ENCODE measurements at regions not wholly inside any gene's neighbourhood (a gene's known extent, or its start where the extent isn't known, plus 50 kb on each side); places are given as distances from the start of the nearest gene placed in this dataset.

DNA sequence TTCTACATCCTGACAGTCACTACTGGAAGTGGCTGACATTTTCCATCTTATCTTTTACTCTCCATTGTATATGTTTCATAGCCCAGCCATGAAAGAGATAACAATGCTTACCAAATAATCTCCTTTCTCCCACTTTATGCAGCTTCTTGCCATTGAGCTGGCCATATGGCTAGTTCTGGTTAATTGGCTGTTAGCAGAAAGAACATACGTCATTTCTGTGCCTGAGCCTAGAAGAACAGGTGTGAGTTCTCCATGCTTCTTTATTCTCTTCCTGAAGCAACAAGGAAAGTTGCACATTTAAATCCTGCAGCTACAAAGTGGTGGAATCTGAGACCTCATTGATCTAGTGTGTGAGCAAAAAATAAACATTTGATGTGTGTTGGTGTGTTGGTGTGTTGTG, 82.0 kb upstream of the FSHR start:
- ChIA-PET POLR2A (no interaction called here), CTCF (no interaction called here)
- no TSS peak for BruUV-seq (replicated peaks)
- no peaks in the 10 kb centered on the region for H3K36me3 ChIP-seq (ENCODE audit: control insufficient read depth, insufficient read depth, low read length)
- DNase-seq (ENCODE audit: low read depth, low spot score) (no peak), ATAC-seq (no peak)
- TF ChIP-seq SIN3A (IDR thresholded peaks at IDR 0.05; ENCODE audit: borderline replicate concordance, insufficient read depth, low read depth, low read length): no peak
- no peak for TF ChIP-seq REST (IDR thresholded peaks at IDR 0.05; ENCODE audit: insufficient read depth in 1 of 2, low read depth in 2 of 2, low read length in 1 of 2)
- TF ChIP-seq POLR2AphosphoS5 (IDR thresholded peaks at IDR 0.05; ENCODE audit: low read depth, low read length): no peak
- TF ChIP-seq, protein P1, sequence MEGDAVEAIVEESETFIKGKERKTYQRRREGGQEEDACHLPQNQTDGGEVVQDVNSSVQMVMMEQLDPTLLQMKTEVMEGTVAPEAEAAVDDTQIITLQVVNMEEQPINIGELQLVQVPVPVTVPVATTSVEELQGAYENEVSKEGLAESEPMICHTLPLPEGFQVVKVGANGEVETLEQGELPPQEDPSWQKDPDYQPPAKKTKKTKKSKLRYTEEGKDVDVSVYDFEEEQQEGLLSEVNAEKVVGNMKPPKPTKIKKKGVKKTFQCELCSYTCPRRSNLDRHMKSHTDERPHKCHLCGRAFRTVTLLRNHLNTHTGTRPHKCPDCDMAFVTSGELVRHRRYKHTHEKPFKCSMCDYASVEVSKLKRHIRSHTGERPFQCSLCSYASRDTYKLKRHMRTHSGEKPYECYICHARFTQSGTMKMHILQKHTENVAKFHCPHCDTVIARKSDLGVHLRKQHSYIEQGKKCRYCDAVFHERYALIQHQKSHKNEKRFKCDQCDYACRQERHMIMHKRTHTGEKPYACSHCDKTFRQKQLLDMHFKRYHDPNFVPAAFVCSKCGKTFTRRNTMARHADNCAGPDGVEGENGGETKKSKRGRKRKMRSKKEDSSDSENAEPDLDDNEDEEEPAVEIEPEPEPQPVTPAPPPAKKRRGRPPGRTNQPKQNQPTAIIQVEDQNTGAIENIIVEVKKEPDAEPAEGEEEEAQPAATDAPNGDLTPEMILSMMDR (IDR thresholded peaks at IDR 0.05): no peak
- no peak for TF ChIP-seq TCF7L2 (IDR thresholded peaks at IDR 0.05; ENCODE audit: low read depth, low read length)
- no peaks in the 10 kb centered on the region for H3K4me1 ChIP-seq (ENCODE audit: control insufficient read depth, insufficient read depth, low read length)
- H3K27me3 ChIP-seq (ENCODE audit: control insufficient read depth, insufficient read depth, low read length): no peaks in the 10 kb centered on the region
- in situ Hi-C loops (cut with HindIII; ENCODE audit: low pct_unique_long_range_greater_than_20kb, low sequenced_read_pairs) (no loop called here), intact Hi-C loops (cut with micrococcal nuclease; ENCODE audit: unreplicated experiment) (no loop called here)
- H3K9me3 ChIP-seq (ENCODE audit: control insufficient read depth, insufficient read depth, low read depth, low read length): no peaks in the 10 kb centered on the region
- no peak overlapping the region for H3K27ac ChIP-seq (ENCODE audit: low read length)
- H3K4me3 ChIP-seq (ENCODE audit: low read depth in 2 of 2, low read length in 2 of 2): no peak overlapping the region

- no peak overlapping the region for H3K27ac ChIP-seq (ENCODE audit: low read length)
- in situ Hi-C loops (cut with HindIII; ENCODE audit: low pct_unique_long_range_greater_than_20kb, low sequenced_read_pairs): no loop called here
- ATAC-seq: no peak
- no peak for DNase-seq (ENCODE audit: low read depth, low spot score)
- TF ChIP-seq, protein P1 (IDR thresholded peaks at IDR 0.05): no peak
- TF ChIP-seq SIN3A (IDR thresholded peaks at IDR 0.05; ENCODE audit: borderline replicate concordance, insufficient read depth, low read depth, low read length) (no peak), TCF7L2 (IDR thresholded peaks at IDR 0.05; ENCODE audit: low read depth, low read length) (no peak), REST (IDR thresholded peaks at IDR 0.05; ENCODE audit: insufficient read depth in 1 of 2, low read depth in 2 of 2, low read length in 1 of 2) (no peak), POLR2AphosphoS5 (IDR thresholded peaks at IDR 0.05; ENCODE audit: low read depth, low read length) (no peak)
- no TSS peak for BruUV-seq (replicated peaks)
- no peaks in the 10 kb centered on the region for H3K4me1 ChIP-seq (ENCODE audit: control insufficient read depth, insufficient read depth, low read length)
- ChIA-PET POLR2A (no interaction called here), CTCF (no interaction called here)
- intact Hi-C loops (cut with micrococcal nuclease; ENCODE audit: unreplicated experiment): no loop called here
- no peaks in the 10 kb centered on the region for H3K9me3 ChIP-seq (ENCODE audit: control insufficient read depth, insufficient read depth, low read depth, low read length)
- H3K36me3 ChIP-seq (ENCODE audit: control insufficient read depth, insufficient read depth, low read length): no peaks in the 10 kb centered on the region
- H3K4me3 ChIP-seq (ENCODE audit: low read depth in 2 of 2, low read length in 2 of 2): no peak overlapping the region
- no peaks in the 10 kb centered on the region for H3K27me3 ChIP-seq (ENCODE audit: control insufficient read depth, insufficient read depth, low read length)
These were observed 72.0 kb upstream of the FSHR start for GRCh38 chr2:49226360-49226759.

Data from Panc1 (cell line).